ENCODE measurements at regions not wholly inside any gene's neighbourhood (a gene's known extent, or its start where the extent isn't known, plus 50 kb on each side); places are given as distances from the start of the nearest gene placed in this dataset.

GRCh38 chr3:99110401-99110800, 208.9 kb upstream of the DCBLD2 start:
- H3K79me2 ChIP-seq (ENCODE audit: low read length), result no peaks in the 10 kb centered on the region
- no peak for DNase-seq
- no peak overlapping the region for H3K9ac ChIP-seq (ENCODE audit: low read length)
- no peak overlapping the region for H3K27ac ChIP-seq (ENCODE audit: low read length)
- no peaks in the 10 kb centered on the region for H4K20me1 ChIP-seq (ENCODE audit: insufficient read depth, low read length)
- H3K9me3 ChIP-seq (replicated peaks; ENCODE audit: insufficient read depth, low read length), result no peaks in the 10 kb centered on the region
- no peak overlapping the region for H3K4me3 ChIP-seq (ENCODE audit: low read length)
- no peaks in the 10 kb centered on the region for H3F3A ChIP-seq (ENCODE audit: insufficient read depth, low read length)
- H3K36me3 ChIP-seq (replicated peaks; ENCODE audit: insufficient read depth, low read length), result no peaks in the 10 kb centered on the region
- H3K9me2 ChIP-seq (replicated peaks; ENCODE audit: insufficient read depth, low read length), result no peaks in the 10 kb centered on the region
- H3K4me2 ChIP-seq (ENCODE audit: low read depth, low read length), result no peak overlapping the region
- no peak overlapping the region for H2AFZ ChIP-seq (ENCODE audit: low read length)
- no peaks in the 10 kb centered on the region for H3K4me1 ChIP-seq (ENCODE audit: low read length)
- no peaks in the 10 kb centered on the region for H3K27me3 ChIP-seq (replicated peaks; ENCODE audit: insufficient read depth, low read length)
- TF ChIP-seq EZH2phosphoT487 (IDR thresholded peaks at IDR 0.05; ENCODE audit: low read length) (no peak), CTCF (IDR thresholded peaks at IDR 0.05; ENCODE audit: low read length) (no peak), EZH2 (optimal IDR thresholded peaks at IDR 0.05; ENCODE audit: low read depth, low read length) (no peak)

- Histone ChIP-seq H3K4me2 (ENCODE audit: low read depth, low read length) (no peak overlapping the region), H4K20me1 (ENCODE audit: insufficient read depth, low read length) (no peaks in the 10 kb centered on the region)
- no peak for DNase-seq
Measured at GRCh38 chr3:99108508-99108907, 207.0 kb upstream of the DCBLD2 start.

GRCh38 chr3:99094606-99095005, 193.1 kb upstream of the DCBLD2 start:
- Histone ChIP-seq H4K20me1 (ENCODE audit: insufficient read depth, low read length) (no peaks in the 10 kb centered on the region), H2AFZ (ENCODE audit: low read length) (no peak overlapping the region), H3K27me3 (replicated peaks; ENCODE audit: insufficient read depth, low read length) (no peaks in the 10 kb centered on the region)

More at GRCh38 chr3:99108508-99108907, 207.0 kb upstream of the DCBLD2 start:
- Histone ChIP-seq H3F3A (ENCODE audit: insufficient read depth, low read length) (no peaks in the 10 kb centered on the region), H2AFZ (ENCODE audit: low read length) (no peak overlapping the region), H3K9me2 (replicated peaks; ENCODE audit: insufficient read depth, low read length) (no peaks in the 10 kb centered on the region), H3K4me3 (ENCODE audit: low read length) (no peak overlapping the region), H3K9ac (ENCODE audit: low read length) (no peak overlapping the region), H3K9me3 (replicated peaks; ENCODE audit: insufficient read depth, low read length) (no peaks in the 10 kb centered on the region), H3K79me2 (ENCODE audit: low read length) (no peaks in the 10 kb centered on the region), H3K4me1 (ENCODE audit: low read length) (no peaks in the 10 kb centered on the region), H3K27me3 (replicated peaks; ENCODE audit: insufficient read depth, low read length) (no peaks in the 10 kb centered on the region), H3K27ac (ENCODE audit: low read length) (no peak overlapping the region), H3K36me3 (replicated peaks; ENCODE audit: insufficient read depth, low read length) (no peaks in the 10 kb centered on the region)
- no peak for TF ChIP-seq EZH2 (optimal IDR thresholded peaks at IDR 0.05; ENCODE audit: low read depth, low read length)
- TF ChIP-seq EZH2phosphoT487 (IDR thresholded peaks at IDR 0.05; ENCODE audit: low read length), result no peak
- TF ChIP-seq CTCF (IDR thresholded peaks at IDR 0.05; ENCODE audit: low read length), result no peak

More at GRCh38 chr3:99094606-99095005, 193.1 kb upstream of the DCBLD2 start:
- no peak overlapping the region for H3K4me2 ChIP-seq (ENCODE audit: low read depth, low read length)
- no peaks in the 10 kb centered on the region for H3K9me2 ChIP-seq (replicated peaks; ENCODE audit: insufficient read depth, low read length)
- no peak overlapping the region for H3K9ac ChIP-seq (ENCODE audit: low read length)
- no peaks in the 10 kb centered on the region for H3K9me3 ChIP-seq (replicated peaks; ENCODE audit: insufficient read depth, low read length)
- DNase-seq, result no peak
- H3K36me3 ChIP-seq (replicated peaks; ENCODE audit: insufficient read depth, low read length), result no peaks in the 10 kb centered on the region
- H3K4me3 ChIP-seq (ENCODE audit: low read length), result no peak overlapping the region
- no peaks in the 10 kb centered on the region for H3K79me2 ChIP-seq (ENCODE audit: low read length)
- TF ChIP-seq EZH2phosphoT487 (IDR thresholded peaks at IDR 0.05; ENCODE audit: low read length), result no peak
- no peak for TF ChIP-seq EZH2 (optimal IDR thresholded peaks at IDR 0.05; ENCODE audit: low read depth, low read length)
- TF ChIP-seq CTCF (IDR thresholded peaks at IDR 0.05; ENCODE audit: low read length), result no peak
- no peaks in the 10 kb centered on the region for H3K4me1 ChIP-seq (ENCODE audit: low read length)
- no peaks in the 10 kb centered on the region for H3F3A ChIP-seq (ENCODE audit: insufficient read depth, low read length)
- H3K27ac ChIP-seq (ENCODE audit: low read length), result no peak overlapping the region
